ENCODE measurements at regions not wholly inside any gene's neighbourhood (a gene's known extent, or its start where the extent isn't known, plus 50 kb on each side); places are given as distances from the start of the nearest gene placed in this dataset.

GRCh38 chr3:41106691-41107090, 92.6 kb upstream of the CTNNB1 start:
- ChIA-PET POLR2A (no interaction called here), CTCF (ENCODE audit: low intra/inter-chr PET ratio) (no interaction called here)
- Histone ChIP-seq H3K4me3 (no peak overlapping the region), H3K4me2 (ENCODE audit: insufficient read depth, low read length) (no peak overlapping the region), H3K9me1 (ENCODE audit: control insufficient read depth, insufficient read depth, low read length) (no peaks in the 10 kb centered on the region), H3K79me2 (ENCODE audit: control insufficient read depth, insufficient read depth, low read length) (no peaks in the 10 kb centered on the region), H4K20me1 (replicated peaks; ENCODE audit: control insufficient read depth, insufficient read depth, low read length) (no peaks in the 10 kb centered on the region), H3K4me1 (replicated peaks in 1 of 2; ENCODE audit: control insufficient read depth in 2 of 2, insufficient read depth in 2 of 2, low read length in 2 of 2) (peaks cover 0 to 9% of the 10 kb centered on the region in 2 experiments; a peak in 2 of 5 replicates), H3K9ac (ENCODE audit: insufficient read depth in 1 of 2, low read depth in 2 of 2, low read length in 2 of 2) (no peak overlapping the region), H3K27me3 (ENCODE audit: control insufficient read depth in 2 of 2, insufficient read depth in 2 of 2, low read length in 2 of 2) (peaks cover 4 to 20% of the 10 kb centered on the region in 2 experiments; a peak in 3 of 5 replicates), H3K9me3 (replicated peaks; ENCODE audit: control insufficient read depth, insufficient read depth, low read depth, low read length) (no peaks in the 10 kb centered on the region), H2AFZ (ENCODE audit: low read depth, low read length) (no peak overlapping the region), H3K27ac (ENCODE audit: extremely low read depth, low read depth, low read length) (no peak overlapping the region), H3K36me3 (ENCODE audit: control insufficient read depth, insufficient read depth, low read length) (no peaks in the 10 kb centered on the region)
- WGBS (ENCODE audit: insufficient coverage, low coverage, missing lambda C conversion rate): 12% methylated on average over 2 of the region's 2 CpGs
- no peak for TF ChIP-seq NBN (IDR thresholded peaks at IDR 0.05; ENCODE audit: low read depth)
- no peak for TF ChIP-seq KLF10 (CRISPR knock-in tag; IDR thresholded peaks at IDR 0.05)
- no peak for TF ChIP-seq IRF2 (CRISPR knock-in tag; IDR thresholded peaks at IDR 0.05)
- no peak for TF ChIP-seq KAT2B (IDR thresholded peaks at IDR 0.05; ENCODE audit: low read depth, low read length)
- no peak for TF ChIP-seq EGR1 (conservative IDR thresholded peaks at IDR 0.05)
- ATAC-seq (no peak), DNase-seq (ENCODE audit: extremely low read depth in 1 of 4, low spot score in 3 of 4) (no peak), FAIRE-seq (no peak)
- intact Hi-C loops (cut with micrococcal nuclease) (no loop called here), in situ Hi-C loops (cut with MboI) (no loop called here)
- BruUV-seq (replicated peaks): no TSS peak

- intact Hi-C loops (cut with micrococcal nuclease) (no loop called here), in situ Hi-C loops (cut with MboI) (no loop called here)
- ChIA-PET CTCF (ENCODE audit: low intra/inter-chr PET ratio) (no interaction called here), POLR2A (interaction anchor here (1.0 kb wide), 1 partner anchor 11 kb away, joined by 3 read pairs; no protein-coding TSS in a partner anchor)
- H3K36me3 ChIP-seq (ENCODE audit: control insufficient read depth, insufficient read depth, low read length): no peaks in the 10 kb centered on the region
- H3K9me3 ChIP-seq (replicated peaks; ENCODE audit: control insufficient read depth, insufficient read depth, low read depth, low read length): no peaks in the 10 kb centered on the region
- H3K79me2 ChIP-seq (ENCODE audit: control insufficient read depth, insufficient read depth, low read length): no peaks in the 10 kb centered on the region
- FAIRE-seq (no peak), DNase-seq (ENCODE audit: extremely low read depth in 1 of 4, low spot score in 3 of 4) (no peak), ATAC-seq (no peak)
- no peak overlapping the region for H3K4me2 ChIP-seq (ENCODE audit: insufficient read depth, low read length)
- no peak overlapping the region for H2AFZ ChIP-seq (ENCODE audit: low read depth, low read length)
- H3K27me3 ChIP-seq (ENCODE audit: control insufficient read depth in 2 of 2, insufficient read depth in 2 of 2, low read length in 2 of 2): peaks cover 4 to 22% of the 10 kb centered on the region in 2 experiments; a peak in 3 of 5 replicates
- whole genome bisulfite sequencing (ENCODE audit: insufficient coverage, low coverage, missing lambda C conversion rate): 0% methylated on average over 2 of the region's 2 CpGs
- no TSS peak for BruUV-seq (replicated peaks)
- H3K4me1 ChIP-seq (replicated peaks in 1 of 2; ENCODE audit: control insufficient read depth in 2 of 2, insufficient read depth in 2 of 2, low read length in 2 of 2): no peaks in the 10 kb centered on the region
- no peak overlapping the region for H3K9ac ChIP-seq (ENCODE audit: insufficient read depth in 1 of 2, low read depth in 2 of 2, low read length in 2 of 2)
- H3K4me3 ChIP-seq: no peak overlapping the region
- no peaks in the 10 kb centered on the region for H4K20me1 ChIP-seq (replicated peaks; ENCODE audit: control insufficient read depth, insufficient read depth, low read length)
- no peaks in the 10 kb centered on the region for H3K9me1 ChIP-seq (ENCODE audit: control insufficient read depth, insufficient read depth, low read length)
- no peak overlapping the region for H3K27ac ChIP-seq (ENCODE audit: extremely low read depth, low read depth, low read length)
- TF ChIP-seq TEAD4 (IDR thresholded peaks at IDR 0.05; ENCODE audit: low read length) (no peak), TEAD4 (CRISPR knock-in tag; IDR thresholded peaks at IDR 0.05; ENCODE audit: borderline replicate concordance) (no peak), ESRRB (CRISPR knock-in tag; IDR thresholded peaks at IDR 0.05; ENCODE audit: borderline replicate concordance) (no peak), PHF20 (IDR thresholded peaks at IDR 0.05; ENCODE audit: partially characterized antibody) (no peak), SAFB2 (IDR thresholded peaks at IDR 0.05; ENCODE audit: borderline replicate concordance, low read depth, low read length, severe bottlenecking) (no peak), DLX4 (CRISPR knock-in tag; IDR thresholded peaks at IDR 0.05) (no peak), ZNF507 (tag; conservative IDR thresholded peaks at IDR 0.05) (no peak), NCOA2 (IDR thresholded peaks at IDR 0.05; ENCODE audit: partially characterized antibody in 2 of 2) (no peak), RBM22 (IDR thresholded peaks at IDR 0.05; ENCODE audit: low read depth, low read length, poor library complexity, severe bottlenecking) (no peak), CHD2 (IDR thresholded peaks at IDR 0.05; ENCODE audit: low read depth, low read length) (no peak), CBX1 (IDR thresholded peaks at IDR 0.05; ENCODE audit: low read depth) (no peak), ZNF444 (CRISPR knock-in tag; IDR thresholded peaks at IDR 0.05) (no peak)
These were observed 88.3 kb upstream of the CTNNB1 start for GRCh38 chr3:41111011-41111410.
